Progenitor cell of endocrine pancreas (in vitro differentiated cells): ENCODE measurements at regions not wholly inside any gene's neighbourhood (a gene's known extent, or its start where the extent isn't known, plus 50 kb on each side); places are given as distances from the start of the nearest gene placed in this dataset.

ENCODE experiments used
- DNase-seq: peaks from one replicate; pipeline ENCODE4 v3.0.0; 2021; ENCODE audit warnings: low spot score; ENCODE audit not compliant: unreplicated experiment
- H3K27ac Mint-ChIP-seq: 2 replicates; pipeline ENCODE4 v1.8.0; 2021; ENCODE audit warnings: mild to moderate bottlenecking, moderate library complexity, mixed read lengths
- H3K27me3 Mint-ChIP-seq: 2 replicates; pipeline ENCODE4 v1.8.0; 2021; ENCODE audit warnings: mixed read lengths
- H3K36me3 Mint-ChIP-seq: 2 replicates; pipeline ENCODE4 v1.8.0; 2022; ENCODE audit warnings: mixed read lengths; ENCODE audit not compliant: insufficient read depth
- H3K4me1 Mint-ChIP-seq: 2 replicates; pipeline ENCODE4 v1.8.0; 2021; ENCODE audit warnings: low read depth, mixed read lengths
- H3K4me3 Mint-ChIP-seq: 2 replicates; pipeline ENCODE4 v1.8.0; 2021; ENCODE audit warnings: low read depth, mild to moderate bottlenecking, moderate library complexity, mixed read lengths
- H3K9me3 Mint-ChIP-seq: 2 replicates; pipeline ENCODE4 v1.8.0; 2021; ENCODE audit warnings: low read depth, mixed read lengths
- TF ChIP-seq, protein P1 (sequence below): fragments of 200-600 bp; sonication (generic); IDR thresholded peaks from one replicate; pipeline ENCODE4 v1.5.0; 2021; ENCODE audit warnings: antibody characterized with exemption, mild to moderate bottlenecking; ENCODE audit not compliant: unreplicated experiment

DNA sequence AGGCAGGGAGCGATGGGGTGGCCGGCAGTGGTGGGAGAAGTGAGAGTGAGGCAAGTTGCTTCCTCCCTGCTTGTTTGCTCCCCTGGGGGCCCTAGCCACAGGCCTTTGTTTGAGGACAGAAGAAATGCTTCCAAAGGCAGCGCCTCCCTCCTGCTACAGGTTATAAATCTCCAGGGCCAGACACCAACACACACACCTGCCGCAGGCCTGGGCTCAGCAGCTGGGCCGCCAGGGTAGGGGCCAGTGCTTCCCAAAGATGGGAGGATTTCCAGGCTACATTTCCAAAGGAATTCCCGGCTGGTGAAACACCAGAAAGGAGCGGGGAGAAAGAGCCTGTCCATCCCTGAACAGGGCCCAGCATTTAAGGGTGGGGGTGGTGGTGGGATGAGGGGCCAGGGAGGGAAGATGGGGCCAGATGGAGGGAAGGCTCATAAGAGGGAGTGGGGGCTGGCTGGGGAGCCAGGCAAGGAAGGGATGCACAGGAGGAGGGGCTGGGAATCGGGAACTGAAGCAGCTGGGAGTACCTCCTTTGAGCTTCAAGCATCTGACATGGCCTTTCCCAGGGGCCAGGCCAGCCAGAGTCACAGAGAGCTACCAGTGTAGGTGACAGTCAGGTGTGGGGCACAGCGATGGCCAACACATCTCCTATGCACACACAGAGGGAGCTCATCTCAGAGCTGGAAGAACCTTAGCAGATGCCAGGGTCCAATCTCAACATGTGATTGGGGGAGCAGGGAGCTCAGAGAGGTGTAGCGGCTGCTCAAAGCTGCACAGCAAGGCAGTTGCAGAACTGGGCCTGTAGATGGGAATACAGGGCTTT, 143.9 kb downstream of the PJA1 start:
- no peak overlapping the region for H3K27ac Mint-ChIP-seq
- H3K9me3 Mint-ChIP-seq: peaks cover 18% of the 10 kb centered on the region
- H3K36me3 Mint-ChIP-seq: peaks cover 2% of the 10 kb centered on the region
- H3K4me1 Mint-ChIP-seq: no peaks in the 10 kb centered on the region
- TF ChIP-seq, protein P1, sequence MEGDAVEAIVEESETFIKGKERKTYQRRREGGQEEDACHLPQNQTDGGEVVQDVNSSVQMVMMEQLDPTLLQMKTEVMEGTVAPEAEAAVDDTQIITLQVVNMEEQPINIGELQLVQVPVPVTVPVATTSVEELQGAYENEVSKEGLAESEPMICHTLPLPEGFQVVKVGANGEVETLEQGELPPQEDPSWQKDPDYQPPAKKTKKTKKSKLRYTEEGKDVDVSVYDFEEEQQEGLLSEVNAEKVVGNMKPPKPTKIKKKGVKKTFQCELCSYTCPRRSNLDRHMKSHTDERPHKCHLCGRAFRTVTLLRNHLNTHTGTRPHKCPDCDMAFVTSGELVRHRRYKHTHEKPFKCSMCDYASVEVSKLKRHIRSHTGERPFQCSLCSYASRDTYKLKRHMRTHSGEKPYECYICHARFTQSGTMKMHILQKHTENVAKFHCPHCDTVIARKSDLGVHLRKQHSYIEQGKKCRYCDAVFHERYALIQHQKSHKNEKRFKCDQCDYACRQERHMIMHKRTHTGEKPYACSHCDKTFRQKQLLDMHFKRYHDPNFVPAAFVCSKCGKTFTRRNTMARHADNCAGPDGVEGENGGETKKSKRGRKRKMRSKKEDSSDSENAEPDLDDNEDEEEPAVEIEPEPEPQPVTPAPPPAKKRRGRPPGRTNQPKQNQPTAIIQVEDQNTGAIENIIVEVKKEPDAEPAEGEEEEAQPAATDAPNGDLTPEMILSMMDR: no peak
- H3K27me3 Mint-ChIP-seq: no peaks in the 10 kb centered on the region
- DNase-seq: no peak
- no peak overlapping the region for H3K4me3 Mint-ChIP-seq

DNA sequence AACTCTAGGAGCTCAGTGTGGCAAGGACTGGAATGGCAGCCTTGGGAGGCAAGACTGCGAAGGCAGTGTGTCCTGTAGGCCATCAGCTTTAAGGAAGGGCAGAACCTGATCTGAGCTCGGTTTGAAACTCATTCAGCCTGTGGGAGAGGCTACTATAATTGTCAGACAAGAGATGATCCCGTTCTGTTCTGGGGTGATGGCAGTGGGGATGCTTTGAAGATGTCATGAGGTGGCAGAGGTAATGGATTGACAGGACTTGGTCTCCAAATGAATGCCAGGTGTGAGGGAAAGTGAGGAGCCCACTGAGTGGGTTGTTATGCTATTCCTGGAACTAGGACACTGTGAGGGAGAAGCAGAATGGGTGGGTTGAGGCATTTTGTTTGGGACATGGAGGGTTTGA, 144.9 kb downstream of the PJA1 start:
- H3K27me3 Mint-ChIP-seq: no peaks in the 10 kb centered on the region
- H3K36me3 Mint-ChIP-seq: no peaks in the 10 kb centered on the region
- peaks cover 10% of the 10 kb centered on the region for H3K9me3 Mint-ChIP-seq
- no peak overlapping the region for H3K27ac Mint-ChIP-seq
- TF ChIP-seq, protein P1: no peak
- H3K4me3 Mint-ChIP-seq: no peak overlapping the region
- no peaks in the 10 kb centered on the region for H3K4me1 Mint-ChIP-seq
- DNase-seq: no peak

DNA sequence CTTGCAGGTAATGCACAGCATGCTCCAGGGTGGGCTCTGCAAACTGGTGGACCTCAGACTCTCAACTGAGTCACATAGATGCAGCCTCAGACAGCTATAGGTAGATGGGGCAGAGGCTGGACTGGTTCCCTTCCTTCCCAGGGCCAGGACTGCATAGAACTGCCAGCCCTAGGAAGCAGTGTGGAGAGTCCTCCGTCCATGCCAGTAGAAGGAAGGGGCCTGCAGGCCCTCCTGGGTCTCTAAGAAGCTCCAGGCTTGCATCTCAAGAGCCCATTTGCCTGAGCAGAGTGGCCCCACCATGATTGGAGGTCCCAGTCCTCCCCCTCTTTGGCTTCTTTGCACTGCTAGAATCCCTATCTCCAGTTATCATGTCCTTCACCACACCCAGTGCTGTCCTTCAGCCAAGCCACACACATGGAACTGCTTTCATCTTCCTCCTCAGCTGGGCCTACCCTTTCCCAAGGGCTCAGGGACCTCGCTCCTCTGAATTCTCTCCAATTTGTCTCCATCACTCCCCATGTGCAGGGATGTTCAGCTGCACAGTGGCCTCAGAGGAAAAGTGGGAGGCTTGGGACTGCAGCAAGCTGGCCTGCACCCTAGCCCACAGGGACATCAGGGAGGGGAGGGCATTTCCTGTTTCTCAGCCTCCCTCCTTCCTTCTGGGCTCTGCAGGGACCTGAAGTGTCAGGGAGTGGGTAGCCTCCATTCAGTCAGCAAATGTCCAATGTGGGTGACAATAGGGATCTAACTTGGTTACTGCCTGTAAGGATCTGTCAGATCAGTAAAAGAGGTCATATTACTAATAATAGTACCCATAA, 146.0 kb downstream of the PJA1 start:
- no peaks in the 10 kb centered on the region for H3K36me3 Mint-ChIP-seq
- no peaks in the 10 kb centered on the region for H3K4me1 Mint-ChIP-seq
- TF ChIP-seq, protein P1: no peak
- H3K27ac Mint-ChIP-seq: no peak overlapping the region
- no peaks in the 10 kb centered on the region for H3K27me3 Mint-ChIP-seq
- DNase-seq: no peak
- peaks cover 7% of the 10 kb centered on the region for H3K9me3 Mint-ChIP-seq
- H3K4me3 Mint-ChIP-seq: no peak overlapping the region

DNA sequence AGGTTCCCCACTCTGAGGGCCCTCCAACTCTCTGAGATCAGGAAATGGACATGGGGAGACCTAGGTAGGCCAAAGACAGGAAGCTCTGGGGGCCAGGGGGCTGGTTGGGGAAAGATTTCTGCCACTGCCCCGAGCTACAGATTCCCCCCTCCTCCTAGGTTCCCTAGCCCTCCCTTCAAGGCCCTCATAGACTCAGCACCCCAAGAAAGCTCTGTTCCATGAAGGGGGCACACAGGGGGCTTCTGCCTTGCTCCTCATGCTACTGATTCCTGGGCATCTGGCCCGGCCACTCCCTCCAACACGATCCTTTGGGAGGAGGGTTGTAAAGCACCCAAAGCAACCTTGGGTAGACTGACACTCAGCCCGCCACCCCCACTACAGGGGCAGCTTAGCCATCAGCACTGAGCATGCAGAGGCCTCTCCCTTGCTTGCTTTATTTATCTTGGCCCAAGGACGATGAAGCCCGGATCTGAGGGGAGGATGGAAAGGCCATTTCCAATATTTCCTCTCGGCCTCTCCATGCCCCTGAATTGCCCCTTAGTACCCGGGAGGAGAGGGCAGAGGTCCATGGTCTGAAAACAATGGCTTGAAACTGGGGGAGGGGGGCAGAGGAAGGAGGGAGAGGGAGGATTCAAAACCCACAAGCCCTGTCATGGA, 146.7 kb downstream of the PJA1 start:
- Mint-ChIP-seq H3K4me1 (no peaks in the 10 kb centered on the region), H3K36me3 (no peaks in the 10 kb centered on the region), H3K4me3 (no peak overlapping the region), H3K27ac (no peak overlapping the region), H3K27me3 (no peaks in the 10 kb centered on the region), H3K9me3 (peaks cover 7% of the 10 kb centered on the region)
- TF ChIP-seq, protein P1: no peak
- DNase-seq: no peak

DNA sequence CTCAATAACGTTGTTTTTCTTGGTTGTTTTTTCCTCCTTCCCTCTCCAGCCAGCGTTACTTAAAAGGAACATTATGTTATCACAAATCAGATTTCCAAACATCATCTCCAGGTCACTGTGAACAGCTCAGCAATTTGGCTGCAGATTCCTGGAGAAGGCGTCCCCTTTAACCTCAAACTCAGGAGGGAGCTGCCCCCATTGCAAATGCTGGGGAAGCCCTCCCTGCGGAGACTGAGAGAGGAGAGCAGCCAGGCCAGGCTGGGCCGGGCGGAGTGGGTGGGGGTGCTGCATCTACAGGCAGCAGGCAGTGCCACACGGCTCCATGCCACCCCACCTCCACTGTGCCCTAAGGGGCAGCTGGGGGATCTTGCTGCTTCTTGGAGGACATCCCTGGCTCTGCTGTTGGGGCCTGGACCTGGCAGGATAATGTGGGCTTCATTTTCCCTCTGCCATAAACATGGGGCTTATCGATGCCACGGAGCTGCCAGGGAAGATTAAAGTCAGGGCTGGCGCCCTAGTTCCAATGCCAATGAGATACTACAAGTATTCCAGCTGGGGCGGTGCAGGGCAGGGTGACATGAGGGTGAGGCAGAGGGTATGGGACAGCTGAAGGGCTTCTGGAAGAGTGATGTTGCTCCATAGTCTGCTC, 148.8 kb downstream of the PJA1 start:
- H3K36me3 Mint-ChIP-seq: no peaks in the 10 kb centered on the region
- H3K27ac Mint-ChIP-seq: no peak overlapping the region
- TF ChIP-seq, protein P1: no peak
- no peaks in the 10 kb centered on the region for H3K27me3 Mint-ChIP-seq
- H3K4me3 Mint-ChIP-seq: no peak overlapping the region
- peaks cover 12% of the 10 kb centered on the region for H3K9me3 Mint-ChIP-seq
- no peak for DNase-seq
- no peaks in the 10 kb centered on the region for H3K4me1 Mint-ChIP-seq
